ENCODE measurements at regions not wholly inside any gene's neighbourhood (a gene's known extent, or its start where the extent isn't known, plus 50 kb on each side); places are given as distances from the start of the nearest gene placed in this dataset.

DNA sequence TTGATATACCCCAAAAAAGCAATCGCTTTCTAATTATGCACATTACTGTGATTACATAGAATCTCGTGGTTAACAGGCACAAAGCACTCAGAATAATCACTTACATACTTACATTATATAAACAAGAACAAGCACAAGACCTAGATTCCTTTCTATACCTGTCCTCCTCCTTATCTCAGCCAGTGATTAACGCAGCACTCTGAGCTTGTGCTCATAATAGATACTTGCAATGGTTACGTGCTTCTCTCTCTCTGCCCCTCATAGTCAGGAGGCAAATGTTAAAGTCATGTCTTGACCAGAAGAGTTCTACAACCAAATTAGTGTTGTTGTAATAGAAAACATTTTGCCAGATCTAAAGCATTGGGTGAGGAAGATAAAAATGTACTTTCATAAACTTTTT is 342.2 kb upstream of the PKDCC start:
- Histone ChIP-seq H3K9me3 (replicated peaks; ENCODE audit: control insufficient read depth, insufficient read depth, low read length) (no peaks in the 10 kb centered on the region), H3K4me2 (ENCODE audit: control insufficient read depth, insufficient read depth) (no peak overlapping the region), H3K4me1 (ENCODE audit: control insufficient read depth, insufficient read depth, low read length) (peaks cover 8% of the 10 kb centered on the region), H3K9ac (ENCODE audit: control insufficient read depth, insufficient read depth, low read length) (no peak overlapping the region), H3K27ac (ENCODE audit: control insufficient read depth, insufficient read depth) (no peak overlapping the region), H3K4me3 (no peak overlapping the region), H3K27me3 (replicated peaks in 1 of 2; ENCODE audit: control insufficient read depth in 2 of 2, insufficient read depth in 2 of 2, low read length in 1 of 2) (no peaks in the 10 kb centered on the region; a peak in 1 of 4 replicates), H4K20me1 (ENCODE audit: control insufficient read depth, insufficient read depth) (no peaks in the 10 kb centered on the region), H3K36me3 (ENCODE audit: control insufficient read depth in 2 of 2, insufficient read depth in 2 of 2, low read length in 1 of 2) (no peaks in the 10 kb centered on the region), H2AFZ (ENCODE audit: control insufficient read depth, low read depth, low read length) (no peak overlapping the region), H3K79me2 (ENCODE audit: control insufficient read depth, insufficient read depth, low read length) (no peaks in the 10 kb centered on the region)
- in situ Hi-C loops (cut with MboI) = no loop called here
- BruUV-seq (replicated peaks) = no TSS peak
- SMC1A ChIA-PET (ENCODE audit: uncharacterized antibody, unreplicated experiment) = no interaction called here
- intact Hi-C loops (cut with micrococcal nuclease; ENCODE audit: unreplicated experiment) = no loop called here
- TF ChIP-seq BACH1 (IDR thresholded peaks at IDR 0.05; ENCODE audit: borderline replicate concordance) (no peak), ZZZ3 (IDR thresholded peaks at IDR 0.05; ENCODE audit: control insufficient read depth, insufficient read length, low read depth) (no peak), E4F1 (IDR thresholded peaks at IDR 0.05; ENCODE audit: borderline replicate concordance, partially characterized antibody) (no peak), HDAC2 (IDR thresholded peaks at IDR 0.05) (no peak), MTA2 (IDR thresholded peaks at IDR 0.05; ENCODE audit: low read depth) (no peak), ZNF687 (IDR thresholded peaks at IDR 0.05) (no peak)
- POLR2A ChIA-PET = no interaction called here
- RAD21 ChIA-PET (ENCODE audit: unreplicated experiment) = no interaction called here
- ATAC-seq (no peak), FAIRE-seq (no peak), DNase-seq (ENCODE audit: low read depth, low spot score) (no peak)
- 33% methylated on average over 4 of the region's 4 CpGs for WGBS (ENCODE audit: insufficient coverage, insufficient replicate concordance, low lambda C conversion rate, missing lambda C conversion rate)
- CTCF ChIA-PET = no interaction called here

Data from GM12878 (cell line).